ENCODE measurements at regions not wholly inside any gene's neighbourhood (a gene's known extent, or its start where the extent isn't known, plus 50 kb on each side); places are given as distances from the start of the nearest gene placed in this dataset.

DNA sequence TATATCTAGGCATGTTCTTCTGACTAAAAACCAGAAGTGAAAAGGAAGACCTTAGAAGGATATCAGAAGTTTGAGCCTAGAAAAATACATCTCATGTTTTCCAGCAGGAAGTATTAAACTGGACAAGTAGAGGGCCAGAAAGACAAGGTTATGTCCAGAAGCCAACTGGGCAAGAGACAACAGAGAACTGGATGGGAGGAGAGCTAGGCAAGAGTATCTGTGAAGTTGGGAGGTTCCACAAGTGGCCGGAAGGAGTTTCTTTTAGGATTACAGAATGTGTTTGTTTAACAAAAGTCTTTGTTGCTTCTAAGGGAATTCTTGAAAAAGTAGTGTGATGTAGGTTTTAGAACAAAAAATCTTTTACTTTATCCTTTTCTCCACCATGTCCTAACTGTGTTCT lies 86.4 kb downstream of the CYP26A1 start:
- DNase-seq (ENCODE audit: low read depth, low spot score), result no peak
- Histone ChIP-seq H3K9me3 (replicated peaks; ENCODE audit: control insufficient read depth, insufficient read depth, low read length) (no peaks in the 10 kb centered on the region), H3K36me3 (ENCODE audit: control insufficient read depth in 2 of 2, extremely low read depth in 1 of 2, insufficient read depth in 2 of 2, low read length in 2 of 2) (no peaks in the 10 kb centered on the region), H3K4me2 (ENCODE audit: insufficient read depth, low read length) (no peak overlapping the region), H4K20me1 (replicated peaks; ENCODE audit: control insufficient read depth, extremely low read depth, insufficient read depth, low read length) (no peaks in the 10 kb centered on the region), H2AFZ (ENCODE audit: low read depth, low read length) (no peak overlapping the region), H3K4me3 (replicated peaks in 1 of 3; ENCODE audit: insufficient read depth in 1 of 3, low read depth in 1 of 3, low read length in 3 of 3) (no peak overlapping the region), H3K9me1 (replicated peaks; ENCODE audit: control insufficient read depth, extremely low read depth, insufficient read depth, low read length) (no peaks in the 10 kb centered on the region), H3K79me2 (ENCODE audit: control insufficient read depth, insufficient read depth, low read length) (no peaks in the 10 kb centered on the region), H3K27me3 (ENCODE audit: control insufficient read depth in 2 of 2, insufficient read depth in 2 of 2, low read length in 2 of 2) (peaks cover 1 to 5% of the 10 kb centered on the region in 2 experiments), H3K9ac (replicated peaks; ENCODE audit: extremely low read depth, insufficient read depth, low read length) (no peak overlapping the region), H3K27ac (ENCODE audit: insufficient read depth, low read depth, low read length) (no peak overlapping the region), H3K4me1 (ENCODE audit: control insufficient read depth, extremely low read depth, insufficient read depth, low read length) (no peaks in the 10 kb centered on the region)
- TF ChIP-seq, protein P1, sequence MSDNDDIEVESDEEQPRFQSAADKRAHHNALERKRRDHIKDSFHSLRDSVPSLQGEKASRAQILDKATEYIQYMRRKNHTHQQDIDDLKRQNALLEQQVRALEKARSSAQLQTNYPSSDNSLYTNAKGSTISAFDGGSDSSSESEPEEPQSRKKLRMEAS (IDR thresholded peaks at IDR 0.05; ENCODE audit: insufficient read depth, insufficient read length), result no peak
- no peak for TF ChIP-seq POLR2AphosphoS5 (IDR thresholded peaks at IDR 0.05; ENCODE audit: insufficient read depth, low read depth, low read length)
- TF ChIP-seq MYC (IDR thresholded peaks at IDR 0.05; ENCODE audit: low read depth, low read length), result no peak
- no peak for TF ChIP-seq JUN (IDR thresholded peaks at IDR 0.05; ENCODE audit: borderline replicate concordance, insufficient read depth, insufficient read length, low read depth)
- no peak for TF ChIP-seq EZH2 (IDR thresholded peaks at IDR 0.05; ENCODE audit: borderline replicate concordance, low read depth, low read length, severe bottlenecking)
- no peak for TF ChIP-seq GATA2 (IDR thresholded peaks at IDR 0.05; ENCODE audit: insufficient read depth, insufficient read length, low read depth, low read length)
- TF ChIP-seq, protein P2, sequence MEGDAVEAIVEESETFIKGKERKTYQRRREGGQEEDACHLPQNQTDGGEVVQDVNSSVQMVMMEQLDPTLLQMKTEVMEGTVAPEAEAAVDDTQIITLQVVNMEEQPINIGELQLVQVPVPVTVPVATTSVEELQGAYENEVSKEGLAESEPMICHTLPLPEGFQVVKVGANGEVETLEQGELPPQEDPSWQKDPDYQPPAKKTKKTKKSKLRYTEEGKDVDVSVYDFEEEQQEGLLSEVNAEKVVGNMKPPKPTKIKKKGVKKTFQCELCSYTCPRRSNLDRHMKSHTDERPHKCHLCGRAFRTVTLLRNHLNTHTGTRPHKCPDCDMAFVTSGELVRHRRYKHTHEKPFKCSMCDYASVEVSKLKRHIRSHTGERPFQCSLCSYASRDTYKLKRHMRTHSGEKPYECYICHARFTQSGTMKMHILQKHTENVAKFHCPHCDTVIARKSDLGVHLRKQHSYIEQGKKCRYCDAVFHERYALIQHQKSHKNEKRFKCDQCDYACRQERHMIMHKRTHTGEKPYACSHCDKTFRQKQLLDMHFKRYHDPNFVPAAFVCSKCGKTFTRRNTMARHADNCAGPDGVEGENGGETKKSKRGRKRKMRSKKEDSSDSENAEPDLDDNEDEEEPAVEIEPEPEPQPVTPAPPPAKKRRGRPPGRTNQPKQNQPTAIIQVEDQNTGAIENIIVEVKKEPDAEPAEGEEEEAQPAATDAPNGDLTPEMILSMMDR (IDR thresholded peaks at IDR 0.05; ENCODE audit: extremely low read depth in 1 of 2, insufficient read depth in 1 of 2, low read depth in 1 of 2, low read length in 2 of 2), result no peak
- no peak for TF ChIP-seq POLR2A (IDR thresholded peaks at IDR 0.05; ENCODE audit: low read depth, low read length)
- no peak for TF ChIP-seq FOS (IDR thresholded peaks at IDR 0.05; ENCODE audit: borderline replicate concordance, insufficient read depth, low read length)
- ChIA-PET CTCF (no interaction called here), POLR2A (no interaction called here)
- intact Hi-C loops (cut with micrococcal nuclease), result no loop called here
- no peak for FAIRE-seq
- no TSS peak for BruUV-seq (replicated peaks)
- dilution Hi-C loops (cut with MboI; ENCODE audit: extremely low pct_ligation_motif_present, low sequenced_read_pairs), result no loop called here
